SK-N-SH (cell line): ENCODE measurements at regions not wholly inside any gene's neighbourhood (a gene's known extent, or its start where the extent isn't known, plus 50 kb on each side); places are given as distances from the start of the nearest gene placed in this dataset.

Experiments used
- CTCF ChIA-PET: fragments of 300-600, 350-600 bp; formaldehyde crosslinking; extraction: SDS; loops from one replicate; lab custom pipeline; 2021; lab: Yijun Ruan, JAX
- POLR2A ChIA-PET: fragments of 350-600 bp; sonication (Branson Sonifier 250); formaldehyde crosslinking; extraction: SDS; loops from one replicate; lab custom pipeline; 2020; ENCODE audit warnings: antibody characterized with exemption, inconsistent platforms; lab: Yijun Ruan, JAX
- DNase-seq: peaks from one replicate; pipeline ENCODE4 v3.0.0; 2012
- H2AFZ ChIP-seq: fragments of 200-600 bp; sonication (generic); 2 replicates; pipeline ENCODE4 v1.8.1; 2016; ENCODE audit warnings: antibody characterized with exemption, mild to moderate bottlenecking, low read depth
- H3F3A ChIP-seq: fragments of 200-600 bp; sonication (generic); replicated peaks from 2 replicates; pipeline ENCODE3; 2016; ENCODE audit warnings: antibody characterized with exemption, mild to moderate bottlenecking; ENCODE audit not compliant: insufficient read depth
- H3K27ac ChIP-seq, 2 experiments: fragments of 200-500 bp in 1 of 2; fragments of 200-600 bp in 1 of 2; sonication (Bioruptor generic) in 1 of 2; sonication (generic), shearing (Covaris generic) in 1 of 2; 2 replicates each; pipeline versions ENCODE4 v1.5.1 to v1.6.1; 2014 to 2016; ENCODE audit warnings: low read depth in 2 of 2, inconsistent platforms in 1 of 2, low read length in 1 of 2, mild to moderate bottlenecking in 1 of 2, mixed read lengths in 1 of 2
- H3K27me3 ChIP-seq: fragments of 200-600 bp; sonication (generic), shearing (Covaris generic); 2 replicates; pipeline ENCODE4 v1.6.1; 2016; ENCODE audit warnings: mixed run types; ENCODE audit not compliant: insufficient read depth
- H3K36me3 ChIP-seq, 2 experiments: fragments of 200-500 bp in 1 of 2; fragments of 200-600 bp in 1 of 2; sonication (Bioruptor generic) in 1 of 2; sonication (generic) in 1 of 2; replicated peaks in 1 of 2; 2 replicates each; pipeline versions ENCODE3 to v1.5.1; 2014 to 2016; ENCODE audit warnings: low read length in 1 of 2, mild to moderate bottlenecking in 1 of 2; ENCODE audit not compliant: insufficient read depth in 2 of 2, control insufficient read depth in 1 of 2
- H3K4me1 ChIP-seq, 2 experiments: fragments of 200-500 bp in 1 of 2; fragments of 200-600 bp in 1 of 2; sonication (Bioruptor generic) in 1 of 2; sonication (generic), shearing (Covaris generic) in 1 of 2; 2 replicates each; pipeline versions ENCODE4 v1.5.1 to v1.6.1; 2014 to 2016; ENCODE audit warnings: low read depth in 1 of 2, low read length in 1 of 2, mixed run types in 1 of 2; ENCODE audit not compliant: insufficient read depth in 2 of 2, control insufficient read depth in 1 of 2
- H3K4me2 ChIP-seq: fragments of 200-600 bp; sonication (generic), shearing (Covaris generic); 2 replicates; pipeline ENCODE4 v1.6.1; 2017; ENCODE audit warnings: mixed run types
- H3K4me3 ChIP-seq, 2 experiments: fragments of 200-500 bp in 1 of 2; fragments of 200-600 bp in 1 of 2; sonication (Bioruptor generic) in 1 of 2; sonication (generic), shearing (Covaris generic) in 1 of 2; 2 replicates each; pipeline versions ENCODE4 v1.5.1 to v1.8.1; 2014 to 2016; ENCODE audit warnings: low read depth in 2 of 2, inconsistent platforms in 1 of 2, low read length in 1 of 2, mild to moderate bottlenecking in 1 of 2, mixed read lengths in 1 of 2, moderate library complexity in 1 of 2
- H3K79me2 ChIP-seq: fragments of 200-600 bp; sonication (generic); 2 replicates; pipeline ENCODE4 v1.8.1; 2017; ENCODE audit warnings: mild to moderate bottlenecking; ENCODE audit not compliant: insufficient read depth
- H3K9ac ChIP-seq: fragments of 200-600 bp; sonication (generic); 2 replicates; pipeline ENCODE4 v1.6.1; 2017; ENCODE audit warnings: mixed run types
- H3K9me2 ChIP-seq: fragments of 200-600 bp; sonication (generic); 2 replicates; pipeline ENCODE4 v1.6.1; 2017; ENCODE audit warnings: mixed run types
- H3K9me3 ChIP-seq: fragments of 200-600 bp; sonication (generic); 2 replicates; pipeline ENCODE4 v1.6.1; 2017; ENCODE audit warnings: mixed run types, mild to moderate bottlenecking, moderate library complexity
- H4K20me1 ChIP-seq: fragments of 200-600 bp; sonication (generic); 2 replicates; pipeline ENCODE4 v1.6.1; 2017; ENCODE audit warnings: mild to moderate bottlenecking, mixed run types; ENCODE audit not compliant: insufficient read depth
- EP300 ChIP-seq, 2 experiments: IDR thresholded peaks; 2 replicates each; pipeline versions ENCODE4 v1.4.0 to v1.6.1; 2012; ENCODE audit warnings: borderline replicate concordance in 1 of 2, low read depth in 1 of 2, low read length in 1 of 2
- FOXM1 ChIP-seq: IDR thresholded peaks from 2 replicates; pipeline ENCODE4 v1.4.0; 2012; ENCODE audit warnings: low read depth, mild to moderate bottlenecking
- JUND ChIP-seq: IDR thresholded peaks from 2 replicates; pipeline ENCODE4 v1.4.0; 2012
- MEF2A ChIP-seq: IDR thresholded peaks from 2 replicates; pipeline ENCODE4 v1.4.0; 2012; ENCODE audit warnings: low read depth, borderline replicate concordance
- NFIC ChIP-seq: IDR thresholded peaks from 2 replicates; pipeline ENCODE4 v1.4.0; 2012; ENCODE audit warnings: borderline replicate concordance
- RFX5 ChIP-seq: IDR thresholded peaks from 2 replicates; pipeline ENCODE4 v1.6.1; 2012; ENCODE audit warnings: mild to moderate bottlenecking, improper control_type of control experiment, low read length
- TAF1 ChIP-seq: IDR thresholded peaks from 2 replicates; pipeline ENCODE4 v1.6.1; 2012; ENCODE audit warnings: low read depth, mild to moderate bottlenecking, low read length, moderate library complexity, borderline replicate concordance
- TCF12 ChIP-seq: IDR thresholded peaks from 2 replicates; pipeline ENCODE4 v1.4.0; 2012
- TEAD4 ChIP-seq: IDR thresholded peaks from 2 replicates; pipeline ENCODE4 v1.4.0; 2012; ENCODE audit warnings: mild to moderate bottlenecking, borderline replicate concordance; ENCODE audit not compliant: insufficient read depth
- WGBS: methylation state at CpG from one replicate; pipeline ENCODE4 v1.1.6; 2017; ENCODE audit warnings: low lambda C conversion rate; 5-methylcytosine and 5-hydroxymethylcytosine counted together
- TF ChIP-seq, protein P1 (sequence below): IDR thresholded peaks from 2 replicates; pipeline ENCODE4 v1.4.0; 2012; ENCODE audit warnings: low read depth, borderline replicate concordance
- TF ChIP-seq, protein P2 (sequence below): fragments of 150-350 bp; IDR thresholded peaks from 2 replicates; pipeline ENCODE4 v1.6.1; 2016; ENCODE audit warnings: mild to moderate bottlenecking, low read depth, low read length
- TF ChIP-seq, protein P3 (sequence below): IDR thresholded peaks from 2 replicates; pipeline ENCODE4 v1.6.1; 2012; ENCODE audit warnings: mild to moderate bottlenecking, low read depth, low read length, moderate library complexity
- TF ChIP-seq, protein P4 (sequence below): IDR thresholded peaks from 2 replicates; pipeline ENCODE4; 2012

DNA sequence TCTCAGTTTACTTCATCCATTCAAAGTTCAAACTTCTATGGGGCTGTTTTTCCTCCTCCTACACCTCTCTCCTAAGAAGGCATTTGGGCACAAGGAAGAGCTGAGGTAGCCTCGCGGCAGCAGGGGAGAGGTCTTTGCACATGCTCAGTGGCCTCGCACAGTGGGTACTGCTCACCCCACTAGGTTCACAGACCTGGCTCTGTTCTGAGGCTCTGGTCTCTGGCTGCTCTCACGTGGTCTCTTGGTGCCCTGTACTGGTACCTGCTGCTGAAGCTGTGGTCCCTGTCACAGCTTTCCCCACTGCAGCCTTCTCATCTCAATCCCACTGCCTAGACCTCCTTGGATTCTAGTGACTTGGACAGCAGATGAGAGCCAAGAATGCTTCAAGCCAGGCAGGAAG lies 134.7 kb upstream of the CRY1 start:
- H3K9ac ChIP-seq = no peak overlapping the region
- H3K79me2 ChIP-seq = no peaks in the 10 kb centered on the region
- DNase-seq = no peak
- no peaks in the 10 kb centered on the region for H3K9me2 ChIP-seq
- H2AFZ ChIP-seq = no peak overlapping the region
- TF ChIP-seq, protein P1, sequence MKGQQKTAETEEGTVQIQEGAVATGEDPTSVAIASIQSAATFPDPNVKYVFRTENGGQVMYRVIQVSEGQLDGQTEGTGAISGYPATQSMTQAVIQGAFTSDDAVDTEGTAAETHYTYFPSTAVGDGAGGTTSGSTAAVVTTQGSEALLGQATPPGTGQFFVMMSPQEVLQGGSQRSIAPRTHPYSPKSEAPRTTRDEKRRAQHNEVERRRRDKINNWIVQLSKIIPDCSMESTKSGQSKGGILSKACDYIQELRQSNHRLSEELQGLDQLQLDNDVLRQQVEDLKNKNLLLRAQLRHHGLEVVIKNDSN = no peak
- TF ChIP-seq NFIC (no peak), FOXM1 (no peak), RFX5 (no peak), TEAD4 (no peak)
- TF ChIP-seq, protein P2, sequence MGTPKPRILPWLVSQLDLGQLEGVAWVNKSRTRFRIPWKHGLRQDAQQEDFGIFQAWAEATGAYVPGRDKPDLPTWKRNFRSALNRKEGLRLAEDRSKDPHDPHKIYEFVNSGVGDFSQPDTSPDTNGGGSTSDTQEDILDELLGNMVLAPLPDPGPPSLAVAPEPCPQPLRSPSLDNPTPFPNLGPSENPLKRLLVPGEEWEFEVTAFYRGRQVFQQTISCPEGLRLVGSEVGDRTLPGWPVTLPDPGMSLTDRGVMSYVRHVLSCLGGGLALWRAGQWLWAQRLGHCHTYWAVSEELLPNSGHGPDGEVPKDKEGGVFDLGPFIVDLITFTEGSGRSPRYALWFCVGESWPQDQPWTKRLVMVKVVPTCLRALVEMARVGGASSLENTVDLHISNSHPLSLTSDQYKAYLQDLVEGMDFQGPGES = no peak
- TF ChIP-seq, protein P3, sequence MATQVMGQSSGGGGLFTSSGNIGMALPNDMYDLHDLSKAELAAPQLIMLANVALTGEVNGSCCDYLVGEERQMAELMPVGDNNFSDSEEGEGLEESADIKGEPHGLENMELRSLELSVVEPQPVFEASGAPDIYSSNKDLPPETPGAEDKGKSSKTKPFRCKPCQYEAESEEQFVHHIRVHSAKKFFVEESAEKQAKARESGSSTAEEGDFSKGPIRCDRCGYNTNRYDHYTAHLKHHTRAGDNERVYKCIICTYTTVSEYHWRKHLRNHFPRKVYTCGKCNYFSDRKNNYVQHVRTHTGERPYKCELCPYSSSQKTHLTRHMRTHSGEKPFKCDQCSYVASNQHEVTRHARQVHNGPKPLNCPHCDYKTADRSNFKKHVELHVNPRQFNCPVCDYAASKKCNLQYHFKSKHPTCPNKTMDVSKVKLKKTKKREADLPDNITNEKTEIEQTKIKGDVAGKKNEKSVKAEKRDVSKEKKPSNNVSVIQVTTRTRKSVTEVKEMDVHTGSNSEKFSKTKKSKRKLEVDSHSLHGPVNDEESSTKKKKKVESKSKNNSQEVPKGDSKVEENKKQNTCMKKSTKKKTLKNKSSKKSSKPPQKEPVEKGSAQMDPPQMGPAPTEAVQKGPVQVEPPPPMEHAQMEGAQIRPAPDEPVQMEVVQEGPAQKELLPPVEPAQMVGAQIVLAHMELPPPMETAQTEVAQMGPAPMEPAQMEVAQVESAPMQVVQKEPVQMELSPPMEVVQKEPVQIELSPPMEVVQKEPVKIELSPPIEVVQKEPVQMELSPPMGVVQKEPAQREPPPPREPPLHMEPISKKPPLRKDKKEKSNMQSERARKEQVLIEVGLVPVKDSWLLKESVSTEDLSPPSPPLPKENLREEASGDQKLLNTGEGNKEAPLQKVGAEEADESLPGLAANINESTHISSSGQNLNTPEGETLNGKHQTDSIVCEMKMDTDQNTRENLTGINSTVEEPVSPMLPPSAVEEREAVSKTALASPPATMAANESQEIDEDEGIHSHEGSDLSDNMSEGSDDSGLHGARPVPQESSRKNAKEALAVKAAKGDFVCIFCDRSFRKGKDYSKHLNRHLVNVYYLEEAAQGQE = no peak
- TF ChIP-seq, protein P4, sequence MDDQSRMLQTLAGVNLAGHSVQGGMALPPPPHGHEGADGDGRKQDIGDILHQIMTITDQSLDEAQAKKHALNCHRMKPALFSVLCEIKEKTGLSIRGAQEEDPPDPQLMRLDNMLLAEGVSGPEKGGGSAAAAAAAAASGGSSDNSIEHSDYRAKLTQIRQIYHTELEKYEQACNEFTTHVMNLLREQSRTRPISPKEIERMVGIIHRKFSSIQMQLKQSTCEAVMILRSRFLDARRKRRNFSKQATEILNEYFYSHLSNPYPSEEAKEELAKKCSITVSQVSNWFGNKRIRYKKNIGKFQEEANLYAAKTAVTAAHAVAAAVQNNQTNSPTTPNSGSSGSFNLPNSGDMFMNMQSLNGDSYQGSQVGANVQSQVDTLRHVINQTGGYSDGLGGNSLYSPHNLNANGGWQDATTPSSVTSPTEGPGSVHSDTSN = no peak
- H3K27me3 ChIP-seq = no peaks in the 10 kb centered on the region; the same call in 1 of the 2 replicates
- no peak overlapping the region for H3K4me3 ChIP-seq
- H3F3A ChIP-seq = no peaks in the 10 kb centered on the region
- H3K9me3 ChIP-seq = no peaks in the 10 kb centered on the region
- H3K27ac ChIP-seq = no peak overlapping the region
- WGBS = 54% methylated on average over 4 of the region's 4 CpGs
- ChIA-PET POLR2A (no interaction called here), CTCF (interaction anchor here (1.7 kb wide), 1 partner anchor 96 kb away, joined by 4 read pairs; no protein-coding TSS in a partner anchor)
- no peak overlapping the region for H3K4me2 ChIP-seq
- H4K20me1 ChIP-seq = no peaks in the 10 kb centered on the region
- no peaks in the 10 kb centered on the region for H3K4me1 ChIP-seq
- no peaks in the 10 kb centered on the region for H3K36me3 ChIP-seq

DNA sequence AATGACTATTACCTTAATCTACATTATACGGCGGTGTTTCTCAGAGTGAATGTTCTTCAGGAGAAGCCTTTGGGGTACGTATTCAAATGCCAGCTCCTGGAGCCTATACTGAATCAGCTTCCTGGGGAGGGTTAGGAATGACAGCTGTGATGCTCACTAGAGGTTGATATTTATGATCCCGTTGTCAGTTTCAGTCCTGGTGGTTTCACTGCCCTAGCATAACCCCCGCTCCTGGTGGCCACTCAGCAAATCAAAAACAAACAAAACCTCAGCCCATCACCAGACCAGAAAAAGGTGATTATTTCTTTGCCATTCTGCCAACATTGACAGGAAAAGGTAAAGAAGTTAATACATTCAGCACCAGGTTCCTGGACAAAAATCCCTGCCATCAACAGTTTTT lies 136.5 kb upstream of the CRY1 start:
- Histone ChIP-seq H3K9ac (no peak overlapping the region), H3K4me1 (no peaks in the 10 kb centered on the region), H4K20me1 (no peaks in the 10 kb centered on the region), H3F3A (no peaks in the 10 kb centered on the region), H3K9me2 (no peaks in the 10 kb centered on the region), H3K27ac (no peak overlapping the region), H3K79me2 (no peaks in the 10 kb centered on the region)
- 68% methylated on average over 5 of the region's 5 CpGs for WGBS
- CTCF ChIA-PET = no interaction called here
- TF ChIP-seq EP300 (IDR thresholded peaks at IDR 0.05; ENCODE audit: borderline replicate concordance in 1 of 2, low read depth in 1 of 2, low read length in 1 of 2) (no peak), MEF2A (no peak), FOXM1 (no peak), TAF1 (no peak), JUND (no peak), TCF12 (no peak)
- TF ChIP-seq, protein P3 = no peak
- TF ChIP-seq, protein P1 = no peak
- TF ChIP-seq, all 33 proteins: peak for 0
- no peak overlapping the region for H3K4me2 ChIP-seq
- POLR2A ChIA-PET = no interaction called here
- H3K27me3 ChIP-seq = no peaks in the 10 kb centered on the region; the same call in 1 of the 2 replicates
- no peak overlapping the region for H2AFZ ChIP-seq
- no peak overlapping the region for H3K4me3 ChIP-seq
- H3K36me3 ChIP-seq = no peaks in the 10 kb centered on the region
- no peak for DNase-seq
- no peaks in the 10 kb centered on the region for H3K9me3 ChIP-seq
